ENCODE measurements at regions not wholly inside any gene's neighbourhood (a gene's known extent, or its start where the extent isn't known, plus 50 kb on each side); places are given as distances from the start of the nearest gene placed in this dataset.
"Not testable (repeated sequence)": the region's sequence is repeated elsewhere in the genome, so short reads cannot be mapped to it uniquely, and the experiment has no call there.

DNA sequence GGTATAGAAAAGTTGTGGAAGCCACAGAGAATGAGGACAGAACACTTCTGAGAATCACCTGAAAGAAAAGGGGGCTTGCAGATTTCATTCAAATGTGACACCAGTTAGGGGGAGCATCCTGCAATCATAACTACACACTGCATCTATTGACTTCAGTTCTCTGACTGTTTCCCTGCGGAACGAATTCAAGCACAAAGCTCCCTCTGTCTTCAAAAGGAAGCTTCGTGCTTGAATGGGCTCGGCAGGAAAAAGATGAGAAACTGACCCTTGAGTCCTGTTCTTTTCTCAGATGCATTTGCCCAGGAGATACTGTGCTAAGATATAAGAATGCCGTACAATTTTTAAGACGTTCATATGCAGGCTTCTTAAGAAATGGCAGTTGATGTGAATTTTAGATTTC lies 2000.4 kb upstream of the RAG2 start:
- H3K4me3 ChIP-seq (ENCODE audit: low read depth, low read length) = no peak overlapping the region
- TF ChIP-seq, protein P1, sequence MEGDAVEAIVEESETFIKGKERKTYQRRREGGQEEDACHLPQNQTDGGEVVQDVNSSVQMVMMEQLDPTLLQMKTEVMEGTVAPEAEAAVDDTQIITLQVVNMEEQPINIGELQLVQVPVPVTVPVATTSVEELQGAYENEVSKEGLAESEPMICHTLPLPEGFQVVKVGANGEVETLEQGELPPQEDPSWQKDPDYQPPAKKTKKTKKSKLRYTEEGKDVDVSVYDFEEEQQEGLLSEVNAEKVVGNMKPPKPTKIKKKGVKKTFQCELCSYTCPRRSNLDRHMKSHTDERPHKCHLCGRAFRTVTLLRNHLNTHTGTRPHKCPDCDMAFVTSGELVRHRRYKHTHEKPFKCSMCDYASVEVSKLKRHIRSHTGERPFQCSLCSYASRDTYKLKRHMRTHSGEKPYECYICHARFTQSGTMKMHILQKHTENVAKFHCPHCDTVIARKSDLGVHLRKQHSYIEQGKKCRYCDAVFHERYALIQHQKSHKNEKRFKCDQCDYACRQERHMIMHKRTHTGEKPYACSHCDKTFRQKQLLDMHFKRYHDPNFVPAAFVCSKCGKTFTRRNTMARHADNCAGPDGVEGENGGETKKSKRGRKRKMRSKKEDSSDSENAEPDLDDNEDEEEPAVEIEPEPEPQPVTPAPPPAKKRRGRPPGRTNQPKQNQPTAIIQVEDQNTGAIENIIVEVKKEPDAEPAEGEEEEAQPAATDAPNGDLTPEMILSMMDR (IDR thresholded peaks at IDR 0.05; ENCODE audit: low read depth, low read length) = no peak

- H3K4me3 ChIP-seq (ENCODE audit: low read depth, low read length) = not testable (repeated sequence)
Observed at GRCh38 chr11:38595359-38596016, 1997.5 kb upstream of the RAG2 start.

GRCh38 chr11:38594895-38595294 lies 1996.9 kb upstream of the RAG2 start:
- TF ChIP-seq, protein P1 (IDR thresholded peaks at IDR 0.05; ENCODE audit: low read depth, low read length) = no peak
- no peak overlapping the region for H3K4me3 ChIP-seq (ENCODE audit: low read depth, low read length)

- H3K4me3 ChIP-seq (ENCODE audit: low read depth, low read length) = no peak overlapping the region
- TF ChIP-seq, protein P1 (IDR thresholded peaks at IDR 0.05; ENCODE audit: low read depth, low read length) = no peak
Observed at GRCh38 chr11:38593649-38594048, 1995.6 kb upstream of the RAG2 start.

DNA sequence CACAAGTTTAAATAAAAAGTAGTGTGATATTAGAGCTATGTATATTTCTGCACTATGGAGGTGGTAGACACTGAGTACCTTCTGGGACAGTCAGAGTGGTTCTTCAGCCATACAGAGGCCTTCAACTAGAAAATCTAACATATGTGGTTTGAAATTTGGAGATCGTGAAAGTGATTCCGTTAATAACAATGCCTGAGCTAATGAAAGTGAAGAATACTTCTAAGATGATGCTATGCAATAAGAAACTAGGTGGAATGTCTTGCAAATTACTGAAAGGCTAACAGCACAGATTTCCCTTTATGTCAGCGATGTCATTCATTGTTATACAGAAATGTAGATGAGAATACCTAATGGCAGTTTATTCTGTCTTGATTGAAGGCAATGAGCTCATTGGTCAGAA lies 1984.7 kb upstream of the RAG2 start:
- H3K4me3 ChIP-seq (ENCODE audit: low read depth, low read length) = no peak overlapping the region
- TF ChIP-seq, protein P1 (IDR thresholded peaks at IDR 0.05; ENCODE audit: low read depth, low read length) = no peak

- TF ChIP-seq, protein P1 (IDR thresholded peaks at IDR 0.05; ENCODE audit: low read depth, low read length) = no peak
- H3K4me3 ChIP-seq (ENCODE audit: low read depth, low read length) = no peak overlapping the region
Observed at GRCh38 chr11:38582151-38582550, 1984.1 kb upstream of the RAG2 start.

GRCh38 chr11:38577769-38578168 lies 1979.7 kb upstream of the RAG2 start:
- no peak overlapping the region for H3K4me3 ChIP-seq (ENCODE audit: low read depth, low read length)
- TF ChIP-seq, protein P1 (IDR thresholded peaks at IDR 0.05; ENCODE audit: low read depth, low read length) = no peak

DNA sequence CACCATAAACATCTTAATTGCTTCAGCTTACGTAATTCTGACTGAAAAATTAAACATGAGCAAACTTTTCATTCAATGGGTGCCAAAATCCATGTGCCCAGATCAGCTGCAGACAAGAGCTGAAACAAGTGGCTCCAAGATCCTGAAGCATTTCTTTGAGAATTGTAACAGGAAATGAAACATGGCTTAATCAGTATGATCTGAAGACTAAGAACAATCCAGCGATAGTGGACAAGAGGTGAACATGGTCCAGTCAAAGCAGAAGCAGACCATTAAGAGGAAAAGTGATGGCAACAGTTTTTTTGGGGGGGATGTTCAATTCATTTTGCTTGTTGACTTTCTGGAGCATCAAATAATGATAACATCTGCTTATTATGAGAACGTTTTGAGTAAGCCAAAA lies 1964.5 kb upstream of the RAG2 start:
- H3K4me3 ChIP-seq (ENCODE audit: low read depth, low read length) = no peak overlapping the region
- TF ChIP-seq, protein P1 (IDR thresholded peaks at IDR 0.05; ENCODE audit: low read depth, low read length) = no peak

Data from WI38 (cell line).